ENCODE measurements at regions not wholly inside any gene's neighbourhood (a gene's known extent, or its start where the extent isn't known, plus 50 kb on each side); places are given as distances from the start of the nearest gene placed in this dataset.
A peak's percentile ranks its signal among the peaks of the same experiment; 100 is the strongest.

- Histone ChIP-seq H3K27ac (ENCODE audit: low read length) (no peak overlapping the region), H3K9ac (ENCODE audit: low read depth, low read length) (no peak overlapping the region), H3K27me3 (ENCODE audit: insufficient read depth, low read length) (no peaks in the 10 kb centered on the region), H3K9me3 (ENCODE audit: insufficient read depth, low read depth, low read length) (no peaks in the 10 kb centered on the region), H3K36me3 (ENCODE audit: insufficient read depth, low read depth, low read length) (no peaks in the 10 kb centered on the region), H3K4me1 (ENCODE audit: insufficient read depth, low read length) (peaks cover 14% of the 10 kb centered on the region; the same call in 1 of the 2 replicates), H3K4me3 (ENCODE audit: low read length) (no peak overlapping the region)
Measured at GRCh38 chr20:10790013-10790412, 116.2 kb upstream of the JAG1 start.

GRCh38 chr20:10792291-10792690, 118.5 kb upstream of the JAG1 start:
- Histone ChIP-seq H3K27ac (ENCODE audit: low read length) (no peak overlapping the region), H3K36me3 (ENCODE audit: insufficient read depth, low read depth, low read length) (no peaks in the 10 kb centered on the region), H3K27me3 (ENCODE audit: insufficient read depth, low read length) (no peaks in the 10 kb centered on the region), H3K9me3 (ENCODE audit: insufficient read depth, low read depth, low read length) (no peaks in the 10 kb centered on the region), H3K4me3 (ENCODE audit: low read length) (no peak overlapping the region), H3K9ac (ENCODE audit: low read depth, low read length) (no peak overlapping the region), H3K4me1 (ENCODE audit: insufficient read depth, low read length) (peaks cover 14% of the 10 kb centered on the region; the same call in 1 of the 2 replicates)

GRCh38 chr20:10793766-10794165, 120.0 kb upstream of the JAG1 start:
- Histone ChIP-seq H3K9ac (ENCODE audit: low read depth, low read length) (peak overlapping the region; percentile 30; the same call in 1 of the 2 replicates), H3K27ac (ENCODE audit: low read length) (no peak overlapping the region), H3K4me1 (ENCODE audit: insufficient read depth, low read length) (peaks cover 14% of the 10 kb centered on the region; the same call in 1 of the 2 replicates), H3K36me3 (ENCODE audit: insufficient read depth, low read depth, low read length) (no peaks in the 10 kb centered on the region), H3K9me3 (ENCODE audit: insufficient read depth, low read depth, low read length) (no peaks in the 10 kb centered on the region), H3K27me3 (ENCODE audit: insufficient read depth, low read length) (no peaks in the 10 kb centered on the region), H3K4me3 (ENCODE audit: low read length) (no peak overlapping the region; the same call in 1 of the 2 replicates)

- H3K27ac ChIP-seq (ENCODE audit: low read length), result no peak overlapping the region
- H3K27me3 ChIP-seq (ENCODE audit: insufficient read depth, low read length), result no peaks in the 10 kb centered on the region
- no peaks in the 10 kb centered on the region for H3K9me3 ChIP-seq (ENCODE audit: insufficient read depth, low read depth, low read length)
- H3K4me1 ChIP-seq (ENCODE audit: insufficient read depth, low read length), result peaks cover 14% of the 10 kb centered on the region; the same call in 1 of the 2 replicates
- no peak overlapping the region for H3K9ac ChIP-seq (ENCODE audit: low read depth, low read length)
- H3K4me3 ChIP-seq (ENCODE audit: low read length), result no peak overlapping the region
- H3K36me3 ChIP-seq (ENCODE audit: insufficient read depth, low read depth, low read length), result no peaks in the 10 kb centered on the region
Measured at GRCh38 chr20:10794765-10795164, 121.0 kb upstream of the JAG1 start.

GRCh38 chr20:10795286-10796026, 121.7 kb upstream of the JAG1 start:
- Histone ChIP-seq H3K27ac (ENCODE audit: low read length) (no peak overlapping the region), H3K4me3 (ENCODE audit: low read length) (no peak overlapping the region), H3K9me3 (ENCODE audit: insufficient read depth, low read depth, low read length) (no peaks in the 10 kb centered on the region), H3K27me3 (ENCODE audit: insufficient read depth, low read length) (no peaks in the 10 kb centered on the region), H3K36me3 (ENCODE audit: insufficient read depth, low read depth, low read length) (no peaks in the 10 kb centered on the region), H3K9ac (ENCODE audit: low read depth, low read length) (no peak overlapping the region), H3K4me1 (ENCODE audit: insufficient read depth, low read length) (peaks cover 14% of the 10 kb centered on the region; the same call in 1 of the 2 replicates)

GRCh38 chr20:10798811-10799210, 125.0 kb upstream of the JAG1 start:
- Histone ChIP-seq H3K4me1 (ENCODE audit: insufficient read depth, low read length) (peaks cover 9% of the 10 kb centered on the region; the same call in 1 of the 2 replicates), H3K9ac (ENCODE audit: low read depth, low read length) (no peak overlapping the region), H3K4me3 (ENCODE audit: low read length) (no peak overlapping the region), H3K27ac (ENCODE audit: low read length) (no peak overlapping the region), H3K9me3 (ENCODE audit: insufficient read depth, low read depth, low read length) (no peaks in the 10 kb centered on the region), H3K27me3 (ENCODE audit: insufficient read depth, low read length) (no peaks in the 10 kb centered on the region), H3K36me3 (ENCODE audit: insufficient read depth, low read depth, low read length) (no peaks in the 10 kb centered on the region)

GRCh38 chr20:10799735-10800134, 125.9 kb upstream of the JAG1 start:
- no peaks in the 10 kb centered on the region for H3K9me3 ChIP-seq (ENCODE audit: insufficient read depth, low read depth, low read length)
- no peak overlapping the region for H3K9ac ChIP-seq (ENCODE audit: low read depth, low read length)
- no peak overlapping the region for H3K4me3 ChIP-seq (ENCODE audit: low read length)
- H3K4me1 ChIP-seq (ENCODE audit: insufficient read depth, low read length), result peaks cover under 1% of the 10 kb centered on the region; the same call in 1 of the 2 replicates
- H3K27me3 ChIP-seq (ENCODE audit: insufficient read depth, low read length), result no peaks in the 10 kb centered on the region
- no peak overlapping the region for H3K27ac ChIP-seq (ENCODE audit: low read length)
- no peaks in the 10 kb centered on the region for H3K36me3 ChIP-seq (ENCODE audit: insufficient read depth, low read depth, low read length)

- H3K9me3 ChIP-seq (ENCODE audit: insufficient read depth, low read depth, low read length), result no peaks in the 10 kb centered on the region
- H3K27ac ChIP-seq (ENCODE audit: low read length), result no peak overlapping the region
- no peaks in the 10 kb centered on the region for H3K4me1 ChIP-seq (ENCODE audit: insufficient read depth, low read length)
- H3K9ac ChIP-seq (ENCODE audit: low read depth, low read length), result no peak overlapping the region
- no peaks in the 10 kb centered on the region for H3K27me3 ChIP-seq (ENCODE audit: insufficient read depth, low read length)
- no peaks in the 10 kb centered on the region for H3K36me3 ChIP-seq (ENCODE audit: insufficient read depth, low read depth, low read length)
- no peak overlapping the region for H3K4me3 ChIP-seq (ENCODE audit: low read length)
Measured at GRCh38 chr20:10800288-10800687, 126.5 kb upstream of the JAG1 start.

GRCh38 chr20:10802236-10802635, 128.4 kb upstream of the JAG1 start:
- no peaks in the 10 kb centered on the region for H3K9me3 ChIP-seq (ENCODE audit: insufficient read depth, low read depth, low read length)
- H3K9ac ChIP-seq (ENCODE audit: low read depth, low read length), result no peak overlapping the region
- H3K27me3 ChIP-seq (ENCODE audit: insufficient read depth, low read length), result no peaks in the 10 kb centered on the region
- H3K4me1 ChIP-seq (ENCODE audit: insufficient read depth, low read length), result no peaks in the 10 kb centered on the region
- H3K4me3 ChIP-seq (ENCODE audit: low read length), result no peak overlapping the region
- H3K36me3 ChIP-seq (ENCODE audit: insufficient read depth, low read depth, low read length), result no peaks in the 10 kb centered on the region
- no peak overlapping the region for H3K27ac ChIP-seq (ENCODE audit: low read length)

GRCh38 chr20:10805764-10806163, 132.0 kb upstream of the JAG1 start:
- Histone ChIP-seq H3K9me3 (ENCODE audit: insufficient read depth, low read depth, low read length) (no peaks in the 10 kb centered on the region), H3K27me3 (ENCODE audit: insufficient read depth, low read length) (no peaks in the 10 kb centered on the region), H3K36me3 (ENCODE audit: insufficient read depth, low read depth, low read length) (no peaks in the 10 kb centered on the region), H3K9ac (ENCODE audit: low read depth, low read length) (no peak overlapping the region), H3K4me3 (ENCODE audit: low read length) (no peak overlapping the region), H3K27ac (ENCODE audit: low read length) (no peak overlapping the region), H3K4me1 (ENCODE audit: insufficient read depth, low read length) (no peaks in the 10 kb centered on the region)

GRCh38 chr20:10806539-10806938, 132.7 kb upstream of the JAG1 start:
- Histone ChIP-seq H3K36me3 (ENCODE audit: insufficient read depth, low read depth, low read length) (no peaks in the 10 kb centered on the region), H3K27me3 (ENCODE audit: insufficient read depth, low read length) (no peaks in the 10 kb centered on the region), H3K4me1 (ENCODE audit: insufficient read depth, low read length) (no peaks in the 10 kb centered on the region), H3K27ac (ENCODE audit: low read length) (no peak overlapping the region), H3K9me3 (ENCODE audit: insufficient read depth, low read depth, low read length) (no peaks in the 10 kb centered on the region), H3K4me3 (ENCODE audit: low read length) (no peak overlapping the region), H3K9ac (ENCODE audit: low read depth, low read length) (no peak overlapping the region)

GRCh38 chr20:10807013-10807412, 133.2 kb upstream of the JAG1 start:
- Histone ChIP-seq H3K27ac (ENCODE audit: low read length) (no peak overlapping the region), H3K27me3 (ENCODE audit: insufficient read depth, low read length) (no peaks in the 10 kb centered on the region), H3K36me3 (ENCODE audit: insufficient read depth, low read depth, low read length) (no peaks in the 10 kb centered on the region), H3K4me1 (ENCODE audit: insufficient read depth, low read length) (no peaks in the 10 kb centered on the region), H3K4me3 (ENCODE audit: low read length) (no peak overlapping the region), H3K9ac (ENCODE audit: low read depth, low read length) (no peak overlapping the region), H3K9me3 (ENCODE audit: insufficient read depth, low read depth, low read length) (no peaks in the 10 kb centered on the region)

Data from iPS-20b (cell line).